HepG2 (cell line): ENCODE measurements at regions not wholly inside any gene's neighbourhood (a gene's known extent, or its start where the extent isn't known, plus 50 kb on each side); places are given as distances from the start of the nearest gene placed in this dataset.

Experiments used
- CHD4 ChIP-seq: fragments of 200-600 bp; sonication (generic); IDR thresholded peaks from 2 replicates; pipeline ENCODE4 v1.7.0; 2017; ENCODE audit warnings: mild to moderate bottlenecking, low read length, borderline replicate concordance
- CREM ChIP-seq, 2 experiments: sonication (generic) in 1 of 2; formaldehyde crosslinking in 1 of 2; IDR thresholded peaks; 2 replicates each; pipeline versions ENCODE4 v1.4.0 to v1.6.1; 2016 to 2020; ENCODE audit warnings: antibody characterized with exemption in 1 of 2, mild to moderate bottlenecking in 1 of 2, missing genetic modification reagents in 1 of 2
- DBP ChIP-seq: sonication (generic); formaldehyde crosslinking; IDR thresholded peaks from 2 replicates; pipeline ENCODE4 v1.4.0; 2020; ENCODE audit warnings: missing genetic modification reagents; ENCODE audit errors: not compliant biosample characterization
- ESRRA ChIP-seq: sonication (generic); formaldehyde crosslinking; IDR thresholded peaks from 2 replicates; pipeline ENCODE4 v1.5.1; 2020; ENCODE audit warnings: mild to moderate bottlenecking, low read depth, missing genetic modification reagents
- ETV5 ChIP-seq: IDR thresholded peaks from 2 replicates; pipeline ENCODE4 v1.6.1; 2018; ENCODE audit warnings: missing biosample characterization, missing genetic modification reagents, inconsistent platforms, borderline replicate concordance
- FIP1L1 ChIP-seq: fragments of 200-400 bp; formaldehyde crosslinking; IDR thresholded peaks from 2 replicates; pipeline ENCODE4 v1.6.1; 2018; ENCODE audit warnings: low read depth, mild to moderate bottlenecking, low read length, moderate library complexity, borderline replicate concordance; ENCODE audit not compliant: insufficient read depth
- GABPA ChIP-seq, 2 experiments: IDR thresholded peaks; 2 replicates each; pipeline ENCODE4 v1.6.1; 2011 to 2016; ENCODE audit warnings: low read depth in 2 of 2, low read length in 1 of 2, missing biosample characterization in 1 of 2, missing genetic modification characterization in 1 of 2
- HIVEP1 ChIP-seq: sonication (generic); formaldehyde crosslinking; IDR thresholded peaks from 2 replicates; pipeline ENCODE4 v1.4.0; 2020; ENCODE audit warnings: mild to moderate bottlenecking, missing genetic modification reagents
- HOXA9 ChIP-seq: sonication (generic); formaldehyde crosslinking; IDR thresholded peaks from 2 replicates; pipeline ENCODE4 v1.8.1; 2022; ENCODE audit warnings: missing genetic modification reagents, mild to moderate bottlenecking, moderate library complexity, borderline replicate concordance
- JUNB ChIP-seq: sonication (generic); formaldehyde crosslinking; IDR thresholded peaks from 2 replicates; pipeline ENCODE4 v1.8.0; 2022; ENCODE audit warnings: missing genetic modification reagents, mild to moderate bottlenecking, borderline replicate concordance
- KAT8 ChIP-seq: IDR thresholded peaks from 2 replicates; pipeline ENCODE4 v1.6.1; 2016; ENCODE audit warnings: missing genetic modification reagents, missing compliant biosample characterization
- KLF6 ChIP-seq: IDR thresholded peaks from 2 replicates; pipeline ENCODE4 v1.8.0; 2016; ENCODE audit warnings: missing biosample characterization, missing genetic modification reagents
- NCOR1 ChIP-seq: fragments of 200-600 bp; sonication (generic); IDR thresholded peaks from 2 replicates; pipeline ENCODE4 v1.7.0; 2017; ENCODE audit warnings: antibody characterized with exemption, low read length, borderline replicate concordance
- PHF8 ChIP-seq: sonication (generic); formaldehyde crosslinking; IDR thresholded peaks from 2 replicates; pipeline ENCODE4 v1.5.0; 2020; ENCODE audit warnings: missing genetic modification reagents
- PPARG ChIP-seq: conservative IDR thresholded peaks from 2 replicates; pipeline ENCODE4 v1.6.1; 2016; ENCODE audit warnings: missing biosample characterization, missing genetic modification reagents
- RARA ChIP-seq: IDR thresholded peaks from 2 replicates; pipeline ENCODE4 v1.6.1; 2016; ENCODE audit warnings: missing genetic modification reagents, missing compliant biosample characterization
- RNF2 ChIP-seq: fragments of 450-650 bp; conservative IDR thresholded peaks from 2 replicates; pipeline ENCODE4 v1.6.1; 2016; ENCODE audit warnings: low read depth
- RORA ChIP-seq: sonication (generic); formaldehyde crosslinking; IDR thresholded peaks from 2 replicates; pipeline ENCODE4 v1.5.0; 2020; ENCODE audit warnings: mild to moderate bottlenecking, missing genetic modification reagents, moderate library complexity
- SKIL ChIP-seq: sonication (generic); formaldehyde crosslinking; IDR thresholded peaks from 2 replicates; pipeline ENCODE4 v1.8.0; 2022; ENCODE audit warnings: missing genetic modification reagents, mild to moderate bottlenecking, moderate library complexity, borderline replicate concordance
- SOX13 ChIP-seq, 3 experiments: fragments of 450-650 bp in 1 of 3; sonication (generic) in 1 of 3; formaldehyde crosslinking in 1 of 3; IDR thresholded peaks in 2 of 3; conservative IDR thresholded peaks in 1 of 3; 2 replicates each; pipeline versions ENCODE4 v1.5.0 to v1.6.1; 2016 to 2020; ENCODE audit warnings: antibody characterized with exemption in 1 of 3, mild to moderate bottlenecking in 1 of 3, missing compliant biosample characterization in 1 of 3, missing genetic modification reagents in 1 of 3, moderate library complexity in 1 of 3
- THAP11 ChIP-seq: IDR thresholded peaks from 2 replicates; pipeline ENCODE4 v1.6.1; 2016; ENCODE audit warnings: missing biosample characterization, missing genetic modification reagents
- ZMYM3 ChIP-seq: sonication (generic); formaldehyde crosslinking; IDR thresholded peaks from 2 replicates; pipeline ENCODE4 v1.5.1; 2020; ENCODE audit warnings: mild to moderate bottlenecking, missing genetic modification reagents
- ZMYM4 ChIP-seq: sonication (generic); formaldehyde crosslinking; IDR thresholded peaks from 2 replicates; pipeline ENCODE4 v1.8.1; 2023; ENCODE audit warnings: mild to moderate bottlenecking, missing genetic modification reagents
- ZNF331 ChIP-seq: sonication (generic); formaldehyde crosslinking; IDR thresholded peaks from 2 replicates; pipeline ENCODE4 v1.4.0; 2020; ENCODE audit warnings: missing genetic modification reagents
- ZNF674 ChIP-seq: sonication (generic); formaldehyde crosslinking; IDR thresholded peaks from 2 replicates; pipeline ENCODE4 v1.5.0; 2020; ENCODE audit warnings: low read depth, mild to moderate bottlenecking, missing genetic modification reagents
- ZNF709 ChIP-seq: sonication (generic); formaldehyde crosslinking; IDR thresholded peaks from 2 replicates; pipeline ENCODE4 v1.5.0; 2020; ENCODE audit warnings: mild to moderate bottlenecking, missing genetic modification reagents
- TF ChIP-seq, protein P1 (sequence below): sonication (generic); formaldehyde crosslinking; IDR thresholded peaks from 2 replicates; pipeline ENCODE4 v1.4.0; 2020; ENCODE audit warnings: missing genetic modification reagents, borderline replicate concordance

GRCh38 chr3:170765419-170766078 lies 104.4 kb downstream of the RPL22L1 start (continued):
- TF ChIP-seq DBP: no peak
- TF ChIP-seq SKIL (CRISPR knock-in tag): peak; percentile 85
- no peak for TF ChIP-seq SOX13 (IDR thresholded peaks at IDR 0.05)
- TF ChIP-seq SOX13 (CRISPR knock-in tag; conservative IDR thresholded peaks at IDR 0.05 in 1 of 2, IDR thresholded peaks at IDR 0.05 in 1 of 2): peak in 1 of 2 experiments; percentile 75; a peak in 2 of 4 replicates
- TF ChIP-seq ZNF331 (CRISPR knock-in tag): peak; percentile 68
- TF ChIP-seq ETV5: peak; percentile 52; the same call in 1 of the 2 replicates
- peak; percentile 35; the same call in 1 of the 2 replicates for TF ChIP-seq THAP11 (CRISPR knock-in tag)
- no peak for TF ChIP-seq FIP1L1
- no peak for TF ChIP-seq KLF6 (CRISPR knock-in tag)
- peak; percentile 71 for TF ChIP-seq RARA (CRISPR knock-in tag)
- no peak for TF ChIP-seq PPARG (CRISPR knock-in tag)
- TF ChIP-seq ZNF709 (CRISPR knock-in tag): peak; percentile 37; the same call in 1 of the 2 replicates
- peak; percentile 22; the same call in 1 of the 2 replicates for TF ChIP-seq ZMYM3 (CRISPR knock-in tag)
- TF ChIP-seq RORA (CRISPR knock-in tag): no peak
- TF ChIP-seq PHF8 (CRISPR knock-in tag): no peak
- TF ChIP-seq RNF2: no peak
- TF ChIP-seq KAT8 (CRISPR knock-in tag): peak; percentile 51; the same call in 1 of the 2 replicates
- TF ChIP-seq JUNB (CRISPR knock-in tag): no peak
- TF ChIP-seq HOXA9 (CRISPR knock-in tag): no peak
- no peak for TF ChIP-seq CHD4
- TF ChIP-seq ZNF674 (CRISPR knock-in tag): no peak
- TF ChIP-seq CREM (IDR thresholded peaks at IDR 0.05): peak; percentile 58
- TF ChIP-seq CREM (CRISPR knock-in tag; IDR thresholded peaks at IDR 0.05): no peak
- TF ChIP-seq NCOR1: peak; percentile 77; the same call in 1 of the 2 replicates
- TF ChIP-seq ESRRA (CRISPR knock-in tag): no peak
- TF ChIP-seq GABPA (IDR thresholded peaks at IDR 0.05; ENCODE audit: low read depth, low read length): no peak
- peak; percentile 30; the same call in 1 of the 2 replicates for TF ChIP-seq GABPA (CRISPR knock-in tag; IDR thresholded peaks at IDR 0.05; ENCODE audit: low read depth)
- TF ChIP-seq, protein P1, sequence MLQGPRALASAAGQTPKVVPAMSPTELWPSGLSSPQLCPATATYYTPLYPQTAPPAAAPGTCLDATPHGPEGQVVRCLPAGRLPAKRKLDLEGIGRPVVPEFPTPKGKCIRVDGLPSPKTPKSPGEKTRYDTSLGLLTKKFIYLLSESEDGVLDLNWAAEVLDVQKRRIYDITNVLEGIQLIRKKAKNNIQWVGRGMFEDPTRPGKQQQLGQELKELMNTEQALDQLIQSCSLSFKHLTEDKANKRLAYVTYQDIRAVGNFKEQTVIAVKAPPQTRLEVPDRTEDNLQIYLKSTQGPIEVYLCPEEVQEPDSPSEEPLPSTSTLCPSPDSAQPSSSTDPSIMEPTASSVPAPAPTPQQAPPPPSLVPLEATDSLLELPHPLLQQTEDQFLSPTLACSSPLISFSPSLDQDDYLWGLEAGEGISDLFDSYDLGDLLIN (CRISPR knock-in tag): no peak
- no peak for TF ChIP-seq HIVEP1 (CRISPR knock-in tag)
- TF ChIP-seq ZMYM4: peak; percentile 34; the same call in 1 of the 2 replicates
